ENCODE measurements at regions not wholly inside any gene's neighbourhood (a gene's known extent, or its start where the extent isn't known, plus 50 kb on each side); places are given as distances from the start of the nearest gene placed in this dataset.

DNA sequence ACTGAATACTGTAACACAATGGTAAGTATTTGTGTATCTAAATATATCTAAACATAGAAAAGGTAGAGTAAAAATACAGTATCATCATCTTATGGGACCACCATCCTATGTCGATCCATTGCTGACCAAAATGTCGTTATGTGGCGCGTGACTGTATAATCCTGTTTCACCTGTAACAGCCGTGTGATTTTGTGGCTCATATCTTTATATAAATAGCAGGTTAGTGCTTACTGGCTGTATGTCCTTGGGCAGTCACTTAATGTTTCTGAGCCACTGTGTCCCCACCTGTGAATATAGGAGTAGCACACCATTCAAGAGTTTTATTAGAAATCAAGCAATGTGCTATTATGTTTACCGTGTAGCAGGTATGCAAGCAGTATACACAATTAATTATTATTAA is 226.2 kb upstream of the FAT1 start:
- Histone ChIP-seq H3K9ac (ENCODE audit: insufficient read depth in 1 of 2, low read length in 2 of 2) (no peak overlapping the region), H3K9me3 (ENCODE audit: control insufficient read depth in 4 of 4, insufficient read depth in 3 of 4, low read length in 3 of 4) (no peaks in the 10 kb centered on the region), H3K27ac (ENCODE audit: low read depth in 1 of 2, low read length in 1 of 2) (no peak overlapping the region), H3K27me3 (ENCODE audit: control insufficient read depth in 3 of 3, insufficient read depth in 3 of 3, low read length in 2 of 3) (no peaks in the 10 kb centered on the region), H3K4me3 (no peak overlapping the region), H3K36me3 (ENCODE audit: control insufficient read depth in 4 of 4, insufficient read depth in 4 of 4, low read length in 4 of 4) (no peaks in the 10 kb centered on the region), H3K4me1 (ENCODE audit: control insufficient read depth in 5 of 5, insufficient read depth in 5 of 5, low read length in 5 of 5) (peaks cover 0 to 16% (median 5%) of the 10 kb centered on the region in 5 donors)
- TF ChIP-seq, protein P1, sequence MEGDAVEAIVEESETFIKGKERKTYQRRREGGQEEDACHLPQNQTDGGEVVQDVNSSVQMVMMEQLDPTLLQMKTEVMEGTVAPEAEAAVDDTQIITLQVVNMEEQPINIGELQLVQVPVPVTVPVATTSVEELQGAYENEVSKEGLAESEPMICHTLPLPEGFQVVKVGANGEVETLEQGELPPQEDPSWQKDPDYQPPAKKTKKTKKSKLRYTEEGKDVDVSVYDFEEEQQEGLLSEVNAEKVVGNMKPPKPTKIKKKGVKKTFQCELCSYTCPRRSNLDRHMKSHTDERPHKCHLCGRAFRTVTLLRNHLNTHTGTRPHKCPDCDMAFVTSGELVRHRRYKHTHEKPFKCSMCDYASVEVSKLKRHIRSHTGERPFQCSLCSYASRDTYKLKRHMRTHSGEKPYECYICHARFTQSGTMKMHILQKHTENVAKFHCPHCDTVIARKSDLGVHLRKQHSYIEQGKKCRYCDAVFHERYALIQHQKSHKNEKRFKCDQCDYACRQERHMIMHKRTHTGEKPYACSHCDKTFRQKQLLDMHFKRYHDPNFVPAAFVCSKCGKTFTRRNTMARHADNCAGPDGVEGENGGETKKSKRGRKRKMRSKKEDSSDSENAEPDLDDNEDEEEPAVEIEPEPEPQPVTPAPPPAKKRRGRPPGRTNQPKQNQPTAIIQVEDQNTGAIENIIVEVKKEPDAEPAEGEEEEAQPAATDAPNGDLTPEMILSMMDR (IDR thresholded peaks at IDR 0.05; ENCODE audit: control extremely low read depth, extremely low read depth): no peak
- no peak for ATAC-seq (ENCODE audit: insufficient read depth, low FRiP score)
- no peak for DNase-seq
- 85 to 96% methylated on average over 6 of the region's 6 CpGs for WGBS, 2 donors

DNA sequence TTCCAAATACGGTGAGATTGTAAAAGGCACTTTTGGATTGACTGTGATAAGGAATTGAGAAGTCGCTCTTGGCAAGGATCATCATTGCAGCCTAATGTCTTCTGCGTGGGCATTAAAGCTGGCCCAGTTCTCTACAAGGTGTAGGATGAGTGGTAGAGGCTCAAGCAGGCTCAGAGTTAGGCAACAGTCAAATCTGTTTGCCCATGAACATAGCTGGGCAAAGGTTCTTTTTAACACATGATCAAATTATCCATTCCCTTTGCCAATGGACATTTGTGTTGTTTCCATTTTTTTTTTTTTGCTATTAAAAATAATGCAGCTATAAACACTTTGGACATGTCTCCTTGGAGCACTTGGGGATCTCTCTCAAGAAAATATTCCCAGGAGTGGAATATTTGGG is 229.1 kb upstream of the FAT1 start:
- no peak overlapping the region for H3K27ac ChIP-seq (ENCODE audit: low read depth in 1 of 2, low read length in 1 of 2)
- H3K9me3 ChIP-seq (ENCODE audit: control insufficient read depth in 4 of 4, insufficient read depth in 3 of 4, low read length in 3 of 4): no peaks in the 10 kb centered on the region
- H3K4me1 ChIP-seq (ENCODE audit: control insufficient read depth in 5 of 5, insufficient read depth in 5 of 5, low read length in 5 of 5): peaks cover 0 to 16% (median 5%) of the 10 kb centered on the region in 5 donors
- no peaks in the 10 kb centered on the region for H3K36me3 ChIP-seq (ENCODE audit: control insufficient read depth in 4 of 4, insufficient read depth in 4 of 4, low read length in 4 of 4)
- no peak overlapping the region for H3K9ac ChIP-seq (ENCODE audit: insufficient read depth in 1 of 2, low read length in 2 of 2)
- 87 to 93% methylated on average over 3 of the region's 3 CpGs for WGBS, 2 donors
- DNase-seq (no peak), ATAC-seq (ENCODE audit: insufficient read depth, low FRiP score) (no peak)
- no peak overlapping the region for H3K4me3 ChIP-seq
- no peaks in the 10 kb centered on the region for H3K27me3 ChIP-seq (ENCODE audit: control insufficient read depth in 3 of 3, insufficient read depth in 3 of 3, low read length in 2 of 3)
- TF ChIP-seq, protein P1 (IDR thresholded peaks at IDR 0.05; ENCODE audit: control extremely low read depth, extremely low read depth): no peak

DNA sequence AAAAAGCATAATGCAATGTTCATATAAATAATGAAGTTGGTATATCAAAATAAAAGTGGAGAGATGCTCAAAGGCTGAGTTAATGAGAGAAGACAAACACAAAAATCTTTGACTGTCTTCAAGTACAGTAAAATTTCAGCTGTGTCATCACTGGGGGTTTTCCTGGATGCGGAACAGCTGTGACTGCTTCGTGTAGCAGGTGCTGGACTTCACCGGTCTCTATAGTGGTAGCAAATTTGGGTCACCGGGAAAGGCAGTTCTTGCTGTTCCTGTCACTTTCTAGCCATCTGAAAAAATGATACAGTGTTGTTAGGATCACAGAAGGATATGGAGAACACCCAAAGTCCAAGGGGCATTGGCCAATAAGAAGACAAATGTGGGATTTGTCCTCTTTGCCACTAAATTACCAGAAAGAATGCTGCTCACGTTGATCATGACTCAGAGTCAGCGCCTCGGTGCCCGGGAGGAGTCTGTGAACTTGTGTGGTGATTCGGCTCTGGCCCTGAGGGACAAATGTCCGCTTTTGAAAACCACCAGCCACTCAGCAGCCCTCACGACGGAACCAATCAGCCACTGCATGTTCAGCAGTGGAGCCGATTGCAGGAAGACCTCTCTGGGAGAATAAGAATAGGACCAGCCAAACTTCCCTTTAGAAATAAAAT is 230.1 kb upstream of the FAT1 start:
- Histone ChIP-seq H3K36me3 (ENCODE audit: control insufficient read depth in 4 of 4, insufficient read depth in 4 of 4, low read length in 4 of 4) (no peaks in the 10 kb centered on the region), H3K9me3 (ENCODE audit: control insufficient read depth in 4 of 4, insufficient read depth in 3 of 4, low read length in 3 of 4) (no peaks in the 10 kb centered on the region), H3K4me3 (no peak overlapping the region), H3K9ac (ENCODE audit: insufficient read depth in 1 of 2, low read length in 2 of 2) (no peak overlapping the region), H3K27me3 (ENCODE audit: control insufficient read depth in 3 of 3, insufficient read depth in 3 of 3, low read length in 2 of 3) (no peaks in the 10 kb centered on the region), H3K27ac (ENCODE audit: low read depth in 1 of 2, low read length in 1 of 2) (no peak overlapping the region), H3K4me1 (ENCODE audit: control insufficient read depth in 5 of 5, insufficient read depth in 5 of 5, low read length in 5 of 5) (peaks cover 0 to 8% (median 5%) of the 10 kb centered on the region in 5 donors)
- ATAC-seq (ENCODE audit: insufficient read depth, low FRiP score) (no peak), DNase-seq (no peak)
- TF ChIP-seq, protein P1 (IDR thresholded peaks at IDR 0.05; ENCODE audit: control extremely low read depth, extremely low read depth): no peak
- 72 to 82% methylated on average over 13 of the region's 13 CpGs for WGBS, 2 donors

DNA sequence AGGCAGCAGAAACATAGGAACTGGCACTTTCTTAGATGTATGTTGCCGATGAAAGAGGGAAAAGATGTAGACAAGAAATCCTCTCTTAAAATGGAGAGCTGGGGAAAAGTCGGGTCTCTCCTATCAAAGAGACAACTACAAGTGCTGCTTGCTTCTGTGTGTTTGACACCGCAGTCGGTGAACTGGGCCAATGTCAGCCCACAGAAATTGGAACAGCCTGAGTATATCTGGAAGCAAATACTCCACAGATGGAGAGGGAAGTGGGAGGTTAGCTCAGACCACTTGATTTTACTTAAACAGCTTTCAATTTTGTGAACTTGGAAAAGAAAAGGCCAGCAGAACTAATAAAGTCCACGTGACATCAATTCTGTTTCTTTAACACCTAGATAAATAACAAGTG is 230.9 kb upstream of the FAT1 start:
- peaks cover 0 to 5% (median 2%) of the 10 kb centered on the region in 5 donors for H3K4me1 ChIP-seq (ENCODE audit: control insufficient read depth in 5 of 5, insufficient read depth in 5 of 5, low read length in 5 of 5)
- H3K36me3 ChIP-seq (ENCODE audit: control insufficient read depth in 4 of 4, insufficient read depth in 4 of 4, low read length in 4 of 4): no peaks in the 10 kb centered on the region
- DNase-seq (peak in 1 of 3 donors; percentile 63), ATAC-seq (ENCODE audit: insufficient read depth, low FRiP score) (peak; percentile 50)
- H3K27ac ChIP-seq (ENCODE audit: low read depth in 1 of 2, low read length in 1 of 2): no peak overlapping the region
- TF ChIP-seq, protein P1 (IDR thresholded peaks at IDR 0.05; ENCODE audit: control extremely low read depth, extremely low read depth): no peak
- no peaks in the 10 kb centered on the region for H3K9me3 ChIP-seq (ENCODE audit: control insufficient read depth in 4 of 4, insufficient read depth in 3 of 4, low read length in 3 of 4)
- H3K27me3 ChIP-seq (ENCODE audit: control insufficient read depth in 3 of 3, insufficient read depth in 3 of 3, low read length in 2 of 3): no peaks in the 10 kb centered on the region
- H3K4me3 ChIP-seq: no peak overlapping the region
- no peak overlapping the region for H3K9ac ChIP-seq (ENCODE audit: insufficient read depth in 1 of 2, low read length in 2 of 2)
- WGBS, 2 donors: 58 to 79% methylated on average over 5 of the region's 5 CpGs
